Epithelial cell of proximal tubule (primary cell): ENCODE measurements at regions not wholly inside any gene's neighbourhood (a gene's known extent, or its start where the extent isn't known, plus 50 kb on each side); places are given as distances from the start of the nearest gene placed in this dataset.

Source experiments
- DNase-seq: peaks from one replicate; pipeline ENCODE4 v3.0.0-alpha.2; 2011; ENCODE audit warnings: low read depth
- H3K4me3 ChIP-seq: 2 replicates; pipeline ENCODE4 v1.5.1; 2011; ENCODE audit warnings: low read depth, mild to moderate bottlenecking, low read length
- TF ChIP-seq, protein P1 (sequence below): conservative IDR thresholded peaks from 2 replicates; pipeline ENCODE4 v1.5.1; 2012; ENCODE audit warnings: low read depth, mild to moderate bottlenecking, low read length

DNA sequence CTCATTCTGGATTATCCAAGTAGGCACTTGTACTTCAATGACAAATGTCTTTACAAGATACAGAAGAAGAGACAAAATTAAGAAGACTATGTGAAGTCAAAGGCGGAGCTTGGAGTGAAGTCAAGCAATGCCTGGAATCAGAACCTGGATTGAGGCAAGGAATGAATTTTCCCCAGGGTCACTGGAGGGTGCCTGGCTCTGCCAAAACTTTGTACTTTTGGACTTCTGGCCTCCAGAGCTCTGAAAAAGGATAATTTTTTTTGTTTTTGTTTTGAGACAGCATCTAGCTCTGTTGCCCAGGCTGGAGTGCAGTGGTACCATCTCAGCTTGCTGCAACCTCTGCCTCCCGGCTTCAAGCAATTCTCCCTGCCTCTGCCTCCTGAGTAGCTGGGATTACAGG is 119.3 kb upstream of the AGBL1 start:
- H3K4me3 ChIP-seq: no peak overlapping the region
- DNase-seq: no peak
- TF ChIP-seq, protein P1, sequence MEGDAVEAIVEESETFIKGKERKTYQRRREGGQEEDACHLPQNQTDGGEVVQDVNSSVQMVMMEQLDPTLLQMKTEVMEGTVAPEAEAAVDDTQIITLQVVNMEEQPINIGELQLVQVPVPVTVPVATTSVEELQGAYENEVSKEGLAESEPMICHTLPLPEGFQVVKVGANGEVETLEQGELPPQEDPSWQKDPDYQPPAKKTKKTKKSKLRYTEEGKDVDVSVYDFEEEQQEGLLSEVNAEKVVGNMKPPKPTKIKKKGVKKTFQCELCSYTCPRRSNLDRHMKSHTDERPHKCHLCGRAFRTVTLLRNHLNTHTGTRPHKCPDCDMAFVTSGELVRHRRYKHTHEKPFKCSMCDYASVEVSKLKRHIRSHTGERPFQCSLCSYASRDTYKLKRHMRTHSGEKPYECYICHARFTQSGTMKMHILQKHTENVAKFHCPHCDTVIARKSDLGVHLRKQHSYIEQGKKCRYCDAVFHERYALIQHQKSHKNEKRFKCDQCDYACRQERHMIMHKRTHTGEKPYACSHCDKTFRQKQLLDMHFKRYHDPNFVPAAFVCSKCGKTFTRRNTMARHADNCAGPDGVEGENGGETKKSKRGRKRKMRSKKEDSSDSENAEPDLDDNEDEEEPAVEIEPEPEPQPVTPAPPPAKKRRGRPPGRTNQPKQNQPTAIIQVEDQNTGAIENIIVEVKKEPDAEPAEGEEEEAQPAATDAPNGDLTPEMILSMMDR: no peak

DNA sequence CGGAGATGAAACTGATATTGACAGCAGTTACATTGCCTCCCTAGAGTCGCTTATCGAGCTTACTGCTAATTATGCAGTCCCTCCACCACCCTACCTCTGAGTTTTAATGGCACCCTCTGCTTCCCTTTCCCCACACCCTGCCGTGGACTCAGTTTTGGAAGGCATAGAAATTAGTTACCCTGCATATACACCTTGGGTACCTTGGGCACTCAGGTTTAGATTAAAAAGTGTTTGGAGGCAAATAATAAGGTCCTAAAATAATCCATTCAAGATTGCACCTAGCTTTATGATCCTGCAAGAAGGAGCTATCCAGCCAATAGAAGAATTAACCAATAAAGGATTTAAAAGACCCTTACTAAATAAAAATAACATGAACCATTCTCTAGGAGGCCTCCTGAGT is 117.8 kb upstream of the AGBL1 start:
- no peak for DNase-seq
- TF ChIP-seq, protein P1: no peak

DNA sequence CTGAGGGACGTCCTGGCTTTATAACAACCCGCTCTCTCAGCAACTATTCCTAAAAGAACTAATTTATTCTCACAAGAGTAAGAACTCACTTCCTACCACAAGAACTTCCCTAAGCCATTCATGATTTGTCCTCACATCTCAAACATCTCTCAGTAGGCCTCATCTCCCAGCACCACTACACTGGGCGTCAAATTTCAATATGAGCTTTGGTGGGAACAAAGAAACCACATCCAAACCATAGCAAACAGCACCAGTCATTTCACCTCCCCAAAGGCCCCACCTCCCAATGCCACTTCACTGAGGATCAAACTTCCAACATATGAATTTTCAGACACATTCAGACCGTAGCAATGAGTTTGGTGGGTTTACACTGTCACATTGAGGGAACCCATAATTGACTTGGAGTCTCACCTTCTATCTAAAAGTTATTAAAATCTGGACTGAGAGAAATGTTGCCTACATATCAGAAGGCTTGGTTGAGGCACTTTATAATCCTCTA is 116.4 kb upstream of the AGBL1 start:
- no peak overlapping the region for H3K4me3 ChIP-seq
- DNase-seq: no peak
- TF ChIP-seq, protein P1: no peak

More for the DNA sequence above, 117.8 kb upstream of the AGBL1 start:
- no peak overlapping the region for H3K4me3 ChIP-seq

DNA sequence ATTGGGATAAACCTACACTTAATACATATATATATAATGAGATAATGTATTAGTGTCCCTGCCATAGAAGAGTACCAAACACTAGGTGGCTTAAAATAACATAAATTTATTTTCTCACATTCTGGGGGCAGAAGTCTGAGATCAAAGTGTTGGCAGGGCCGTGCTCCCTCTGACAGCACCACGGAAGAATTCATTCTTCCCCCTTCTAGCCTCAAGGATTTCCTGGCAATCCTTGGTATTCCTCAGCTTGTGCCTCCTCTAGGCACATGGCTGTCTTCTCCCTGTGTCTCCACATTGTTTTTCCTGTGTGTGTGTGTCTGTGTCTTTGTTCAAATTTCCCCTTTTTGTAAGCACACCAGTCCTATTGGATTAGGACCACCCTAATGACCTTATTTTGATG is 115.2 kb upstream of the AGBL1 start:
- no peak for DNase-seq
- TF ChIP-seq, protein P1: no peak
- H3K4me3 ChIP-seq: no peak overlapping the region

DNA sequence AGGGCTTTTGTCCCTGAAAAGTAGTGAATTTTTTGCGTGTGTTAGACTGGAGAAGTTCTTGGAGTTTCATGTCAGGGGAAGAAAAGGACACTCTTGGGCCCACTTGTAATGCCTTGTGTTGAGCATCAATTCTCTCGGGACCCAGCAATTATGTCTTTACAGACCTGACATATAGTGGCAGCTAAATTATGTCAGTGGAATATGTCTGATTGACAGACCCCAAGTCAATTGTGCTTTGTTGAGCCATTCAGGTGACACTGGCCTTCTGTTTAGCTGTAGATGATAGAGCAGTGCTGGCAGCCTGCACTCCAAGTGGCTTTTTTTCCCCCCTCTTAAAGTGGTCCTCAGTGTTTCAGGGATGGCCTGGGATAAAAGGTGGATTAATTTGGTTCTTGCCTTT is 112.1 kb upstream of the AGBL1 start:
- TF ChIP-seq, protein P1: no peak
- no peak overlapping the region for H3K4me3 ChIP-seq
- no peak for DNase-seq

DNA sequence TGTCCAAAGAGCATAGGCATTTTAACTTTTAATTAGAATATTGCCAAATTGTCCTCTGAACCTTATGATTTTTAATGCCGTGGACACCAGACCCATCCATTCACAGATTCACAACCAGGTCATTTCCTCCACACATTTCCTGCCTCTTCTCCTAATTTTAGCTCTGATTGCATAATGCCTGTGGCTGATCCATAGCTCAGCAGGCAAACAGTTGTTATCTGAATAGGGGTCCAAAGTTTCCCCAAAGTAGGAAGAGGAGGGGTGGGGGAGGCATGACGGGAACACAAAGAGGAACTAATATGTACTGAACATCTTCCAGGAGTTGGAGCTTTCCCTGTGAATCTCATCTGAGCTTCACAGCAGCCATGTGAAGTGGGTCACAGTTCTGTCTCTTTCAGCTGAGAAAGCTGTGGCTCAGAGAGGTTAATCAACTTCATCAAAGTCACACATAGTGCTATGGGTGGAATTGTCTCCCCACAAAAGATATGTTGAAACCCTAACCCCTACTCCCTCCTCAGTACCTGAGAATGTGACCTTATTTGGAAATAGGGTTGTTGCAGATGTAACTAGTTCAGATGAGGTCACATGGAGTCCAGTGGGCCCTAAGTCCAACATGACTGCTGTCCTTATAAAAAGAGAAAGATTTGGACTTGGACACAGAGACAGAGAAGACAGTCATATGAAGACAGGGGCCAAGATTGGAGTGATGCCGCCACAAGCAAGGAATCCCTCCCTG is 106.7 kb upstream of the AGBL1 start:
- TF ChIP-seq, protein P1: no peak
- H3K4me3 ChIP-seq: no peak overlapping the region
- DNase-seq: no peak

DNA sequence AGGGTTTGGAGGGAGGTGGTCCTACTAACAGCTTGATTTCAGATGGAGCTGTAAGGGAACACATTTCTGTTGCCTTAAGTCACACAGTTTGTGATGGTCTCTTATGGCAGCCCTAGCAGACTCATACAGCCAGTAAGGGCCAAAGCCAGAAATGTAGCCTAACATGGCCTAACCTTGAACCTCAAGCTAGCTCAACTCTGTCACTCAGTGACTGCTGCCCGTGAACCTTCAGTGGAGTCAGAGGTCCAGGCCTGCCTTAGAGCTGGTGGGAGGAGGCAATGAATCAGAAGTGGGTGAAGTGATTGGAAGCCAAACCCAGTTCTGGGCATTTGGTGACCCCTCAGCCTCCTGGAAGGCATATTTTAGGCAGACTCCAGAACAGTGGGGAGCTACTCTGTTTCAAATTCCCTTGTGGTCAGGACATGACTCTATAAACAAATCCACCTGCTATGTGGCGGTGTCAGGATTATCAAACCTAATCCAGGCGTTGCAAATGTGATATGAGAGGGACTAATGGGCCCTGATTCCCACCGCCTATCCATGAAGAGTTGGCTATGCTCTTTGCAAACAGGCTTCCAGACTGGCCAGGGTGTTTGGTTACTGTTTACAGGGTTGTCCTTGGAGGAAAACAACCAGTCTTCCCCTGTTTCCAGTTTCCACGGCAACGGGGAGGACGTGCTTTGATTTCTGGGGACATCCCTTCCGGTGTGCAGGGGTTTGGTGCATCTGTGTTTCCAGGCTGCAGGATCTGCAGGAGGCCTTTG is 105.9 kb upstream of the AGBL1 start:
- no peak for DNase-seq
- TF ChIP-seq, protein P1: no peak

More for the DNA sequence above, 105.9 kb upstream of the AGBL1 start:
- no peak overlapping the region for H3K4me3 ChIP-seq
